H1 (cell line): ENCODE measurements at regions not wholly inside any gene's neighbourhood (a gene's known extent, or its start where the extent isn't known, plus 50 kb on each side); places are given as distances from the start of the nearest gene placed in this dataset.

Experiments
- CTCF ChIA-PET: fragments of 300-600 bp; sonication (Branson Sonifier 250); formaldehyde crosslinking; loops from one replicate; lab custom pipeline; 2021; ENCODE audit not compliant: partially characterized antibody; lab: Charles Lee
- POLR2A ChIA-PET: fragments of 300-600 bp; sonication (Branson Sonifier 250); formaldehyde crosslinking; loops from one replicate; lab custom pipeline; 2021; ENCODE audit warnings: inconsistent platforms; ENCODE audit not compliant: partially characterized antibody; lab: Charles Lee
- DNase-seq, 2 experiments: peaks; one replicate each; pipeline versions ENCODE4 v3.0.0 to v3.0.0-alpha.2; 2010 to 2022; ENCODE audit warnings: low spot score in 2 of 2, low read depth in 1 of 2, mixed read lengths in 1 of 2
- FAIRE-seq: peaks from 2 replicates; lab custom pipeline; 2011; peaks lifted over from hg19 to GRCh38; lab: Jason Lieb, UNC
- H2AFZ ChIP-seq: 2 replicates; pipeline ENCODE4 v1.8.1; 2012; ENCODE audit warnings: low read length, inconsistent platforms
- H2AK5ac ChIP-seq: 2 replicates; pipeline ENCODE4 v1.6.1; 2013; ENCODE audit warnings: low read depth, low read length
- H2BK120ac ChIP-seq: replicated peaks from 2 replicates; pipeline ENCODE3; 2013; ENCODE audit warnings: low read depth, low read length, inconsistent platforms
- H2BK12ac ChIP-seq: 2 replicates; pipeline ENCODE4 v1.6.1; 2013; ENCODE audit warnings: low read depth, low read length
- H2BK15ac ChIP-seq: 2 replicates; pipeline ENCODE4 v1.6.1; 2013; ENCODE audit warnings: low read length
- H2BK20ac ChIP-seq: 2 replicates; pipeline ENCODE4 v1.6.1; 2013; ENCODE audit warnings: low read length
- H2BK5ac ChIP-seq: 2 replicates; pipeline ENCODE4 v1.6.1; 2013; ENCODE audit warnings: low read depth, low read length
- H3K14ac ChIP-seq: 2 replicates; pipeline ENCODE4 v1.6.1; 2013; ENCODE audit warnings: inconsistent platforms; ENCODE audit not compliant: insufficient read length
- H3K18ac ChIP-seq: 2 replicates; pipeline ENCODE4 v1.6.1; 2013; ENCODE audit warnings: low read length; ENCODE audit errors: extremely low read depth
- H3K23ac ChIP-seq: 2 replicates; pipeline ENCODE4 v1.6.1; 2013; ENCODE audit warnings: inconsistent platforms; ENCODE audit not compliant: insufficient read length
- H3K23me2 ChIP-seq: 2 replicates; pipeline ENCODE4 v1.6.1; 2013; ENCODE audit warnings: low read depth, low read length
- H3K27ac ChIP-seq: 2 replicates; pipeline ENCODE4 v1.6.1; 2011; ENCODE audit warnings: low read depth, low read length, inconsistent platforms
- H3K27me3 ChIP-seq, 4 experiments: replicated peaks in 1 of 4; 1 replicate in 1 of 4; 2 replicates in 3 of 4; pipeline versions ENCODE4 v1.6.1 to v1.8.1; 2011 to 2013; ENCODE audit warnings: low read length in 3 of 4, mild to moderate bottlenecking in 3 of 4, inconsistent platforms in 2 of 4, mixed read lengths in 2 of 4, moderate library complexity in 1 of 4; ENCODE audit not compliant: control insufficient read depth in 3 of 4, insufficient read depth in 3 of 4; ENCODE audit errors: extremely low read depth in 1 of 4
- H3K36me3 ChIP-seq, 4 experiments: 2 replicates each; pipeline versions ENCODE4 v1.6.1 to v1.8.1; 2011 to 2013; ENCODE audit warnings: mild to moderate bottlenecking in 4 of 4, low read length in 3 of 4, moderate library complexity in 2 of 4, control low read depth in 1 of 4, inconsistent platforms in 1 of 4; ENCODE audit not compliant: insufficient read depth in 4 of 4, control insufficient read depth in 2 of 4
- H3K4ac ChIP-seq: replicated peaks from 2 replicates; pipeline ENCODE3; 2013; ENCODE audit warnings: low read length, low read depth, mixed read lengths, inconsistent platforms; ENCODE audit not compliant: insufficient read length
- H3K4me1 ChIP-seq, 4 experiments: replicated peaks in 1 of 4; 1 replicate in 1 of 4; 2 replicates in 3 of 4; pipeline versions ENCODE4 v1.6.1 to v1.8.1; 2011 to 2013; ENCODE audit warnings: low read length in 3 of 4, inconsistent platforms in 2 of 4, mixed read lengths in 1 of 4; ENCODE audit not compliant: insufficient read depth in 4 of 4, control insufficient read depth in 3 of 4
- H3K4me2 ChIP-seq, 2 experiments: 2 replicates each; pipeline versions ENCODE4 v1.6.1 to v1.8.1; 2011 to 2013; ENCODE audit warnings: low read depth in 2 of 2, low read length in 2 of 2, control low read depth in 1 of 2, inconsistent platforms in 1 of 2, mild to moderate bottlenecking in 1 of 2; ENCODE audit not compliant: insufficient read depth in 1 of 2
- H3K4me3 ChIP-seq, 4 experiments: fragments of 200-600, 300-600 bp in 1 of 4; sonication (generic), shearing (Covaris generic), sonication (Bioruptor Twin) in 1 of 4; 2 replicates each; pipeline versions ENCODE4 v1.5.1 to v1.8.1; 2011 to 2016; ENCODE audit warnings: low read length in 4 of 4, low read depth in 3 of 4, control low read depth in 2 of 4, inconsistent platforms in 2 of 4, mild to moderate bottlenecking in 2 of 4, mixed read lengths in 1 of 4, moderate library complexity in 1 of 4; ENCODE audit not compliant: insufficient read depth in 2 of 4; ENCODE audit errors: extremely low read depth in 1 of 4
- H3K56ac ChIP-seq: replicated peaks from 2 replicates; pipeline ENCODE3; 2013; ENCODE audit warnings: low read depth, mild to moderate bottlenecking, mixed read lengths, low read length, inconsistent platforms; ENCODE audit not compliant: insufficient read length
- H3K79me1 ChIP-seq: 2 replicates; pipeline ENCODE4 v1.6.1; 2013; ENCODE audit warnings: low read depth, low read length, control low read depth
- H3K79me2 ChIP-seq, 2 experiments: 2 replicates each; pipeline versions ENCODE4 v1.6.1 to v1.8.1; 2012 to 2013; ENCODE audit warnings: low read length in 2 of 2, mild to moderate bottlenecking in 2 of 2, inconsistent platforms in 1 of 2; ENCODE audit not compliant: insufficient read depth in 2 of 2, control insufficient read depth in 1 of 2
- H3K9ac ChIP-seq, 4 experiments: replicated peaks in 1 of 4; 1 replicate in 1 of 4; 2 replicates in 3 of 4; pipeline versions ENCODE4 v1.6.1 to v1.8.1; 2011 to 2013; ENCODE audit warnings: low read depth in 3 of 4, low read length in 3 of 4, control low read depth in 2 of 4, mild to moderate bottlenecking in 2 of 4, moderate library complexity in 2 of 4, inconsistent platforms in 1 of 4; ENCODE audit errors: extremely low read depth in 1 of 4
- H3K9me3 ChIP-seq, 2 experiments: 2 replicates each; pipeline versions ENCODE4 v1.6.1 to v1.8.1; 2012 to 2013; ENCODE audit warnings: mild to moderate bottlenecking in 2 of 2, moderate library complexity in 2 of 2, control low read depth in 1 of 2, inconsistent platforms in 1 of 2, low read depth in 1 of 2, low read length in 1 of 2, mixed read lengths in 1 of 2; ENCODE audit not compliant: insufficient read depth in 2 of 2
- H4K20me1 ChIP-seq, 2 experiments: replicated peaks in 1 of 2; 2 replicates each; pipeline versions ENCODE3 to v1.8.1; 2011 to 2013; ENCODE audit warnings: inconsistent platforms in 2 of 2, low read length in 2 of 2, mild to moderate bottlenecking in 1 of 2; ENCODE audit not compliant: insufficient read depth in 2 of 2, control insufficient read depth in 1 of 2
- H4K5ac ChIP-seq: 2 replicates; pipeline ENCODE4 v1.6.1; 2013; ENCODE audit warnings: low read length, low read depth, mixed read lengths, inconsistent platforms; ENCODE audit not compliant: insufficient read length
- H4K8ac ChIP-seq: 2 replicates; pipeline ENCODE4 v1.8.0; 2013; ENCODE audit warnings: mild to moderate bottlenecking, moderate library complexity, low read length, inconsistent platforms; ENCODE audit not compliant: insufficient read depth; ENCODE audit errors: extremely low read depth
- H4K91ac ChIP-seq: replicated peaks from 2 replicates; pipeline ENCODE3; 2013; ENCODE audit warnings: low read length, mixed read lengths, inconsistent platforms; ENCODE audit not compliant: insufficient read length
- BRCA1 ChIP-seq: IDR thresholded peaks from 2 replicates; pipeline ENCODE4 v1.6.1; 2012; ENCODE audit warnings: low read depth, low read length, improper control_type of control experiment
- CREB1 ChIP-seq: IDR thresholded peaks from 2 replicates; pipeline ENCODE4 v1.6.1; 2012; ENCODE audit warnings: inconsistent platforms
- CTBP2 ChIP-seq: IDR thresholded peaks from 2 replicates; pipeline ENCODE4 v1.7.0; 2011; ENCODE audit warnings: borderline replicate concordance, mild to moderate bottlenecking, moderate library complexity, mixed read lengths, low read length; ENCODE audit not compliant: insufficient read depth, insufficient read length
- GABPA ChIP-seq: IDR thresholded peaks from 2 replicates; pipeline ENCODE4 v1.6.1; 2011; ENCODE audit warnings: mild to moderate bottlenecking, low read length, moderate library complexity, borderline replicate concordance; ENCODE audit not compliant: insufficient read depth
- JUN ChIP-seq: IDR thresholded peaks from 2 replicates; pipeline ENCODE4 v1.6.1; 2011; ENCODE audit warnings: low read depth, mild to moderate bottlenecking, improper control_type of control experiment, low read length
- NANOG ChIP-seq: IDR thresholded peaks from 2 replicates; pipeline ENCODE4 v1.6.1; 2011; ENCODE audit warnings: low read length, low read depth, mild to moderate bottlenecking, inconsistent platforms; ENCODE audit not compliant: insufficient read depth, poor library complexity, severe bottlenecking
- SIRT6 ChIP-seq: IDR thresholded peaks from one replicate; pipeline ENCODE4 v1.7.1; 2012; ENCODE audit warnings: low read length, inconsistent platforms
- WGBS, 2 experiments: shearing (Covaris generic) in 1 of 2; methylation state at CpG; one replicate each; pipeline versions ENCODE4 v1.1.6 to v1.1.7; 2013 to 2015; ENCODE audit warnings: low lambda C conversion rate in 2 of 2, mixed read lengths in 2 of 2, inconsistent platforms in 1 of 2, low coverage in 1 of 2, missing lambda C conversion rate in 1 of 2; ENCODE audit not compliant: insufficient replicate concordance in 2 of 2, insufficient coverage in 1 of 2, insufficient read length in 1 of 2; ENCODE audit errors: extremely low coverage in 1 of 2, missing lambda C conversion rate in 1 of 2; 5-methylcytosine and 5-hydroxymethylcytosine counted together
- TF ChIP-seq, protein P1 (sequence below): IDR thresholded peaks from 2 replicates; pipeline ENCODE4 v1.6.1; 2012; ENCODE audit warnings: inconsistent platforms
- TF ChIP-seq, protein P2 (sequence below): IDR thresholded peaks from 2 replicates; pipeline ENCODE4 v1.6.1; 2011; ENCODE audit warnings: low read depth, mild to moderate bottlenecking, low read length; ENCODE audit not compliant: insufficient read depth

DNA sequence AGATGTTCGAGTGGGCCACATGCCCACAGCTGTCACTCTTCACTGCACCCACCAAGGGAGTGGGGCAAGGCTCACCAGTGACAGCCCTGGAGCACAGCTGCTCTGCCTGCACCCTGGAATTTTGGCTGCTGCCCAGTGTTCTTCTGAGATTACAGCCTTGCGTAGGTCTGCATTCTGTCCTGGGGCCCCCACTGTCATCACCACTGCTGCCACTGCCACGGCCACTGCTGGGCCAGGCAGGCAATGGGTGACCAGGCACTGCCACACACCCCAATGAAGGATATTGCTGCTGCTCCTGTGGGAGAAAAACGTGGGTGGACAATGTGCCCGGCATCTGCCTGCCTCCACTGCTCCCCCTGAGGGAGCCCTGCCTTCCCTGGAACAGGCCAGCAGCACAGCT lies 1717.0 kb downstream of the TP53TG3F start:
- no peaks in the 10 kb centered on the region for H3K27me3 ChIP-seq
- H4K20me1 ChIP-seq = no peaks in the 10 kb centered on the region
- no peak overlapping the region for H2BK12ac ChIP-seq
- H3K56ac ChIP-seq = no peak overlapping the region
- H2BK20ac ChIP-seq = no peak overlapping the region
- H3K36me3 ChIP-seq = peaks cover 0 to 5% (median 0%) of the 10 kb centered on the region in 4 experiments; a peak in 1 of 8 replicates
- no peak overlapping the region for H3K4ac ChIP-seq
- no peak overlapping the region for H3K23ac ChIP-seq
- H3K18ac ChIP-seq = no peak overlapping the region
- no peak overlapping the region for H4K91ac ChIP-seq
- no peak overlapping the region for H2BK15ac ChIP-seq
- H3K4me3 ChIP-seq = no peak overlapping the region
- no peak overlapping the region for H2BK5ac ChIP-seq
- no peak overlapping the region for H3K14ac ChIP-seq
- CTCF ChIA-PET = no interaction called here
- H2BK120ac ChIP-seq = no peak overlapping the region
- POLR2A ChIA-PET = no interaction called here
- no peak for DNase-seq
- no peak overlapping the region for H2AK5ac ChIP-seq
- FAIRE-seq = no peak
- H4K8ac ChIP-seq = no peak overlapping the region
- no peaks in the 10 kb centered on the region for H3K23me2 ChIP-seq
- H3K4me1 ChIP-seq = no peaks in the 10 kb centered on the region
- peaks cover 55 to 70% of the 10 kb centered on the region in 2 experiments for H3K9me3 ChIP-seq
- H3K79me2 ChIP-seq = no peaks in the 10 kb centered on the region
- TF ChIP-seq NANOG (no peak), CREB1 (no peak), CTBP2 (no peak), JUN (no peak), GABPA (no peak), BRCA1 (no peak), SIRT6 (no peak)
- TF ChIP-seq, protein P1, sequence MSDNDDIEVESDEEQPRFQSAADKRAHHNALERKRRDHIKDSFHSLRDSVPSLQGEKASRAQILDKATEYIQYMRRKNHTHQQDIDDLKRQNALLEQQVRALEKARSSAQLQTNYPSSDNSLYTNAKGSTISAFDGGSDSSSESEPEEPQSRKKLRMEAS = no peak
- TF ChIP-seq, protein P2, sequence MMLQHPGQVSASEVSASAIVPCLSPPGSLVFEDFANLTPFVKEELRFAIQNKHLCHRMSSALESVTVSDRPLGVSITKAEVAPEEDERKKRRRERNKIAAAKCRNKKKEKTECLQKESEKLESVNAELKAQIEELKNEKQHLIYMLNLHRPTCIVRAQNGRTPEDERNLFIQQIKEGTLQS = no peak
- no peak overlapping the region for H3K4me2 ChIP-seq
- H3K27ac ChIP-seq = no peak overlapping the region
- H3K9ac ChIP-seq = no peak overlapping the region
- 68% methylated on average over 5 of the region's 5 CpGs; no CpG with 5 or more reads in 1 of the 2 experiments for whole genome bisulfite sequencing, 2 experiments
- no peak overlapping the region for H2AFZ ChIP-seq
- H3K79me1 ChIP-seq = no peaks in the 10 kb centered on the region
- no peak overlapping the region for H4K5ac ChIP-seq
